ENCODE measurements at regions not wholly inside any gene's neighbourhood (a gene's known extent, or its start where the extent isn't known, plus 50 kb on each side); places are given as distances from the start of the nearest gene placed in this dataset.

DNA sequence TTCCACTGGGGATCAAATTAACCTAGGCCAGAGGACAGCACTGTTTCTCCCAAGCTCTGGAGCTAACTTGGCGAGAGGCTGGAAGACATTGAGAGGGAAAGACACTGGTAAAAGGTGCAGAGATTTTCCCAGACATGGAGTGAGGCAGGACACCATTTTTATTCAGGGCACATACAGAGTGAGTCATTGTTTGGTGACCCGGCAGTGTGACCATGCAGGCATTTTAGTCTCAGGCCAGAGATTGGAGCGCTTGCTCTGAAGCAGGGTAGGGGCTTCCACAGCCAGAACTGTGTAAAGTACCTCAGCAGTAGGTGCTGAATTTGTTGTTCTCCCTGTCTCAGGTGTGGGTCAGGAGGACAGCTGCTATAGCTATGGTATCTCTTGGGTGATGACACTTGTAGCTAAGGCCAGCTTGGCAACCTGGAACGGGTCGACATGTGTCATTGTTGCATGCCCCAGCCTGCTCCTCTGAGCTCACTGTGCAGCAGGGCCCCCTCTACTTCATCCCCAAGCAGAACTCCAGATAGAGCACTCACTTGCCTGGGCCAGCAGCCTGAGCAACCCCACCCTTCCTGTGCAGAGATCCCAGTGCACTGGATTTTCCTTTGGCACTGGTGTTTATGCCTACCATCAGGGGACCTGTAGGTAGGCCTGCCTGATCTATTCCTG is 79.8 kb upstream of the ATP8A1 start:
- DNase-seq = no peak

DNA sequence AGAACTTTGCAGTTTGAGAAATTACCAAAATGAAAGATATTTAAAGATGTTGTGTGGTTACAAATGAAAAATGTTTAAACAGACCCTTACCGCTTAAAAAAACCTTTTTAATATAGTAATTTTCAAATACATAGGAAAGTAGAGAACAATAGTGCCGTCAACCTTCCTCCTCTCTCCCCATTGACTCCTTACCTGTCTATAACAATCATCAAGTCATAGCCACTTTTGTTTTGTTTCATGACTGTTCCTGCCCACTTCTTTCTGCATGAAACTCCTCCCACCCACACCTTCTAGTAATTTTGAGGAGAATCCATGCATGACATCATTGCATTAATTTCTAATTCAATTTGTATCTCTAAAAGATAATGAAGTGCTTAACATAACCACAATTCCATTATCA is 76.5 kb upstream of the ATP8A1 start:
- no peak for DNase-seq

GRCh38 chr4:42732776-42733175 is 75.9 kb upstream of the ATP8A1 start:
- no peak for DNase-seq

- no peak for DNase-seq
These were observed 72.8 kb upstream of the ATP8A1 start for GRCh38 chr4:42729505-42730237.

GRCh38 chr4:42724451-42724850 is 67.5 kb upstream of the ATP8A1 start:
- DNase-seq = no peak

DNA sequence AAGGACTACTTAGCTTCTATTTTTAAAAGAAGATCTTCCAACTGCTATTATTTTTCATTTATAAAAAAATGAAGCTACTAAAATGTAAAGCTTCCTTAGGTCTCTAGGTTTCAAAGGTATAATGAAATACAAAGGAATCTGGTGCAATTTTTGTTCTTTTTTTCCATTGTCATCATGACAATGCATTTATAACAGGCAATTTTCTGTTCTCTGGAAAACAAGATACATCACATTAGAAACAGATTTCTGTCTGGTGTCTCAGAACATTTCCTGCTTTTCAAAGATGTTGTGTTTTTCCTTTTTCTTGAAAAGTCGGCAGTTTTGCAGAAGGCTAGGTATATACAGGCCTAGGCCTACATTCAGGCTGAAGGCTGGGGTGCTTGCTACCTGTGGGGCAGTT is 63.6 kb upstream of the ATP8A1 start:
- DNase-seq = no peak

GRCh38 chr4:42719257-42719656 is 62.4 kb upstream of the ATP8A1 start:
- DNase-seq = no peak

DNA sequence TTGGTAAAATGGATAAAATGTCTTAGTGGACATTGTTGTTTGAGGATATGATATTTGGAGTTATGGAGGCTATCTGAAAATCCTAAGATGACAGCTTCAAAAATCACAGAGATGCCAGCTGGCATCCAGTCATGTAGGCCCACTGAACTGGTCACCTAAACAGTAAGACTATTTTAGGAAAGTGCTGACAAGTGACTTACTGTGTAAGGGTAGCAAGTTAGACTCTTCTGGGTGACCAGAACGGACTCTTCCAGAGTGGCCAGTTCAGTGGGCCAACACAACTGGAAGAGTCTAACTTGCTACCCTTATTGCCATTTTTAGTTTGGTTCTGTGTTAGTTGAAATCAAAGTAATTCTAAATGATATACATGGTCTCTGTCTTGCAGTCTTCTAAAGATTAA is 61.4 kb upstream of the ATP8A1 start:
- DNase-seq = no peak

- no peak for DNase-seq
These were observed 60.1 kb upstream of the ATP8A1 start for GRCh38 chr4:42716996-42717395.

GRCh38 chr4:42715807-42716482 is 59.0 kb upstream of the ATP8A1 start:
- no peak for DNase-seq

DNA sequence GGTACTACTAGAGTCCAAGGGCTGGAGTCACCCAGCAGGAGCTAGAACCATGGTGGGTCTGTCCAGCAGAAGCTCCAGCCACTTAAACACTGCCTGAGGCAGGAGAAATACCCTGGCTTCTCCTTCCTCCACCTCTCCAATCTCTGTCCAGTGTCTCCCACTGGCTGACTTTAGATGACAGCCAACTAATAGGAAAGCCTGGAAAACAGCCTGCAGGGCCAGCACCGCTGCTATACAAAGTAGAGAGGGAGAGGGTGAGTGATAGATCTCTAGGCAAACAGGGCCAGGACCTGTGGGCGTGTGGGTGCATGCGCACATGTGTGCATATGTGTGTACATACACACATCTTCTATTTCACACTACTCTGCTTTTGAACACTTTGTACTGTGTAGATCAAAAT is 56.5 kb upstream of the ATP8A1 start:
- no peak for DNase-seq

- no peak for DNase-seq
These were observed 55.9 kb upstream of the ATP8A1 start for GRCh38 chr4:42712854-42713253.

GRCh38 chr4:42711496-42711895 is 54.6 kb upstream of the ATP8A1 start:
- no peak for DNase-seq

GRCh38 chr4:42710761-42711160 is 53.9 kb upstream of the ATP8A1 start:
- no peak for DNase-seq

DNA sequence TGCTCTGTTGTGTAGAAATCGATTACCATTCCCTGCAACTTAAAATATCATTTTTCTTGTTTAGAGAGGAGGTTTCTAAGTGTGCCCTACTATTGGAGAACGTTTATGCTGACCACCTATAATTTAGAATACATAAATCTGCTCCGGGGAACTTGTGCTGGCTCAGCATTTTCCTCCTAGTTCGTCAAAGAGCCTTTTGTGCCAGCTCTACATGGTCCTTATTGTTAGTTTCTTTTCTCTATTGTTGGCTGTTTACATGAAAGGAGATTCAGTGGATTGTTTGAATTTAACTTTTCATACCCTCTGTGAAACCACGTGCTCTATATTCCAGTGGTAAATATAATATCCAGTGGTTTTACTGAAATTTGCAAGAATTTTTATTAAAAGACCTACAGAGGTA is 53.4 kb upstream of the ATP8A1 start:
- no peak for DNase-seq

DNA sequence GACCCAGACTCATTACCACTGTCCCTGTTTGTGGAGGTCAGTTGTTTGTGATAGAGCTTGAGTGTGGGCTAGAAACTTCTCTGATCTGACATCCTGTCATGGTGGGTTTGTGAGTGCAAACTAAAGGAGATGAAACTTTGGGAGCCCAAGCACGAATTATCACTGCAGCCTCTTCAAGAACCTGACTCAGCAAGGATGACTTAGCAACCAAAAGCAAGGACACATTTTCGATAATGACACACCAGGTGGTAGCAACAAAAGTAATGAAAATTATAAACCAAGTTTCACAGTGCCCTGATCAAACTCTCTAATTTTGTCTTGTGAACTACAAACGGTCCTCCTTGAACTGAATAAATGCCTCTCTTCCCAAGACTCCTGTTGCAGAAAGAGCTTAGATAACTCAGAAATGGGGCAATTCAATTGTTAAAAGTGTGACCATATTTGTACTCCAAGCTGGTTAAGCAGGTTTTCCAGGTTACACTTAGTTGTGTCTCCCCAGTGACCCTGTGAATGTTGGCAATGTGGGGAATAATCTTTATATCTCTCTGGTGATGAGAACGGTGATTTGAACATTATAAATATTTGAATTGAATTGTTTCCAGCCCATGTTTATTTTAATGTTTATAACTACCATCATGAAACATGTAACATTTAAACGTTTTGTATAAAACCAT is 52.6 kb upstream of the ATP8A1 start:
- DNase-seq = no peak

DNA sequence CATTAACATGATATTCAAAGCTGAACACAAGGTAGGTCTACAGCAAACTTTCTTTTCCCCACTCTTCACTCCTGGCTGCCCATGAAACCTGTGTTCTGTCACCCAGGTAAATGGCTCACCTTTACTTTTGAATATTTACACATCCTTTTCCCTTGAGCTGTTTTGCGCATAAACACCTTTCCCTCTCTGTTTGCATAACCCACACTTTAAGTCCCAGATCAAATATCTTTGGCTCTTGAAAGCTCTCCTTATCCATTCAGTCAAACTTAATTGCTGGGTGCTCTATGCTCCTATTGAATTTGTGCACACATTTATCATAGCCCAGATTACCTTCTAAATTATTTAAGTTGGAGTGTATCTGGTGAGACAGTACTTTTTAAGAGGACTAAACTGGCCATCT is 51.7 kb upstream of the ATP8A1 start:
- DNase-seq = no peak

Data from stimulated activated CD4-positive, alpha-beta T cell treated with anti-CD3 and anti-CD28 coated beads, Interleukin-4, amount 100 ng/mL, for 4 hours (primary cell).